Ammon's horn (tissue), 1 donor: ENCODE measurements at regions not wholly inside any gene's neighbourhood (a gene's known extent, or its start where the extent isn't known, plus 50 kb on each side); places are given as distances from the start of the nearest gene placed in this dataset.
"Not testable (repeated sequence)": the region's sequence is repeated elsewhere in the genome, so short reads cannot be mapped to it uniquely, and the experiment has no call there.

ENCODE experiments used
- DNase-seq: peaks from one replicate; pipeline ENCODE4 v3.0.0-alpha.2; 2016; ENCODE audit warnings: low spot score

DNA sequence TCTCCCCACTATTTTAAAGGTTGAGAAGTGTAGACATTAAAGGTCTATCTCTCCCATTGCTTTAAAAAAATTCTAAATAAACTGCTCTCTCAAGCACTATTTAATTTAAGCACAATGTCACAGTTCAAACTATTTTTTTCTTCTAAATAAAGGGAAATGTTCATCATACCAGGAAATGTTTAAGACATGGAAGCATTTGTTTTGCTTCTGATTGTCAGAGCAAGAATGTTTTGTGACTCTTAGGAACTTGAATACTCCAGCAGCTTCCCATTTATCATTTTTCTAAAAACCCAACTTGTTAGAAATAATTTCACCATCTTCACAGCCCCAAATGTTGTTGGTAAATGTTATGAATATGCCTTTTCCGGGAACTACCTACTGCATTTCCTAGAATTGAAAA is 121.8 kb upstream of the NTF3 start:
- no peak for DNase-seq

GRCh38 chr12:5317556-5317955 is 114.4 kb upstream of the NTF3 start:
- no peak for DNase-seq

- DNase-seq, result no peak
Measured at GRCh38 chr12:5318874-5319273, 113.0 kb upstream of the NTF3 start.

DNA sequence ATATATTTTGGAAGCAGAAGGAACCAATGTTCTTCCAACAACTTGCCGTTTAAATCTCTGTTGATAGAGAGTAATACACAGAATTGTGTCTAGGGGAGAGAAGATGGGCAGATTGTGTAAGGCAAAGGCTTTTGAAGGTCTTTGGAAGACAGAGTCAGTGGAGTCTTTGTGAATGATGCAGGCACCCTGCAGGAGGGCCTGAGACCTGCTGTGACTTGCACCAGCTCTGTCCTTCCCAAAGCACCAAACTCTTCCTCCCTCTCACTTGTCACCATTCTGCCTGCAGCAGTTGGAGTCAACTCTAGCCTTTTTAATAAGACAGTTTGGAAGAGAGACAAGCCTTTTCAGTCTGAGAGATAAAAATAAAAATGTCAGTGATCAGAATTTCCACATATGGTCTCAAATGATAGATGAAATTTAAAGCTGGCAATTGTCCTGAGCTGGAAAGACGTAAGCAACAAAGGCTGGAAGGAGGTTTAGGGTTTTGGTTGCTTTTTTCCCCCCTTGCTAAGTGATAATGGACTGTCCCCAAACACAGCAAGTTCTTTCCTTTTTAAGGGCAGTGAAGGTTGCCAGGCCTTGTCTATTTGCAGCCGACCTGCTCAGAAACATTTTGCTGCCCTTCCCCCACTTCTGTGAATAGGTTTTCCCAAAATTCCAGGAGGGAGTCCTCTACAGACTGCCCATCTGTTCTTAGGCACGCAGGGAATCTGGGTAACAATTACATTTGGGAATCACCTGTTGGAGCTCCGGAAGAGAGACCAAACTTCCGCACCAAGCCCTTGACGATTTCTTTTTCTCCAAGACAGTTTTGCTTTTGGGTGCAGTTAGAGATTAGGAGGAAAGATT is 103.0 kb upstream of the NTF3 start:
- peak; percentile 4 for DNase-seq

DNA sequence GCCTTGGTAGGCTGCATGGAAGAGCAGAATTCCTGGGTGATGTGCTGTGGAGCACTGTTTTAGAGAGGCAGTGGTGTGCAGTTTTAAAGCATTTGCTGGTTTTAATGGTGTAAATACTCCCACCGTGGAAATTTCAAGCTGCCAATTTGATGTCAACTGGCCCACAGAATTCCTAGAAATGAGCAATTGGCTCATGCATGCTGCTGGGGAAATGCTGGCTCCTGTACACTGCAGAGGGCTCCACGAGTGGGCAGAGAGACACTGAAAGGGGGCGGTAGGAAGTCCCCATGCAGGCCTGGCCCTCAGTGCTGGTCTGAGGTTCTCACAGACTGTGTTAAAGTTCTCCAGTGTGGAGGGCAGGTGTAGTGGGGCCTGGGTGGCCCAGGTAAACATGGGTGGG is 99.4 kb upstream of the NTF3 start:
- DNase-seq, result no peak

DNA sequence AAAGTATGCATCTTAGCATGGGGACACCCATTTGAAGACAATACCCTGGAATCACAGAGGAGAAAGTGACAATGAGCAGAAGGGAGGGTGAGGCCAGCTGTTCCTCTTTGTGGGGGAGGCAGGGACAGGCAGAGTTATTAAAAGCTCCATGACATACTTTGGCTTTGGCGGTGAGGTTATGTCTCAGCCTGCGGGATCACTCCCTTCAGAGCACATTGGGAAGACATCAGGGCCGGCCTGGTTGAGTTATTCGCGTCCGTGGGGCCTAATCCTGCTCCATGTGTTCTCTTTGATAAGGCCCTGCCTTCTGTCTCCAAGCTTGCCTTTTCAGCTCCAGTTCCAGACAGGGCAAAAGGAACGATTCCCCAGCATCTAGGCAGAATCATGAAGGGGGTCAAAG is 98.8 kb upstream of the NTF3 start:
- DNase-seq, result no peak

DNA sequence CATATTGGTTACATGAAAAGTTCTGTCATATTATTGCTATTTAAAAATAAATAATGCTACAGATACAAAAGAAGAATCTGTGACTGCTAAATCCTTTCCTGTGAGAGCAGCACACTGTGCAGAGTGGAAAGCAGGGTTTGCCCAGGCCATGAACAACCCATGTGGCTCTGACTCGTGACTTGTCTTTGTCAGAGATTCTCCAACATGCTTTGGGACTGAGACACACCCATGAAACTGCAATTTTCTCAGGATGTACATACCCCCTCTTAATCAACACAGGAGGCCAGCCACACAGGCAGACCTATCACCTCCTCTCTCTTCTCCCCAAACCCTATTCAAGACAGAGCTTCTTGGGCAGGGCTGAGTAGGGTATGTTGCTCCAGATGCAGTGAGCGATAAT is 96.8 kb upstream of the NTF3 start:
- no peak for DNase-seq

DNA sequence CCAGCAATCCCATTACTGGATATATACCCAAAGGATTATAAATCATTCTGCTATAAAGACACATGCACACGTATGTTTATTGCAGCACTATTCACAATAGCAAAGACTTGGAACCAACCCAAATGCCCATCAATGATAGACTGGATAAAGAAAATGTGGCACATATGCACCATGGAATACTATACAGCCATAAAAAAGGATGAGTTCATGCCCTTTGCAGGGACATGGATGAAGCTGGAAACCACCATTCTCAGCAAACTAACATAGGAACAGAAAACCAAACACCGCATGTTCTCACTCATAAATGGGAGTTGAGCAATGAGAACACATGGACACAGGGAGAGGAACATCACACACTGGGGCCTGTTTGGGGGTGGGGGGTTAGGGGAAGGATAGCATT is 90.8 kb upstream of the NTF3 start:
- not testable (repeated sequence) for DNase-seq

- no peak for DNase-seq
Measured at GRCh38 chr12:5343711-5344110, 88.2 kb upstream of the NTF3 start.

DNA sequence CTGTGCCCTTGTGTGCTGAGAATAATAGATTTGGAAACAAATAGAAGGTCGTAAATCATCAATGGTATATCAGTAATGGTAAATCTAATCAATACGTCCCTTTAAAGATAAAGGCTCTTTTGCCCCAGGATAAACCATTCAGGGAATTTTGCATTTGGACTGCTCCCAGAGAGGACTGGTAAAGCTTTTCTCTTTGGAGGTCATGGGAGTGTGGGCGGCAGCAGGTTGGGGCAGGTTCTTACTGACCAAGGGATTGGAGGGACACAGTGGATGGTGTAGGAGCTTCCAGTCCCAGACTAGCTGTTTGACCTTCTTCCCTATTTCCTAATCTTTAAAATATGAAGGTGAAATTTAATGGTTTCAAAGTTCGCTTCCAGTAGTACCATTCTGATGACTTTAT is 87.8 kb upstream of the NTF3 start:
- no peak for DNase-seq

GRCh38 chr12:5345534-5345933 is 86.4 kb upstream of the NTF3 start:
- no peak for DNase-seq

GRCh38 chr12:5348057-5348456 is 83.9 kb upstream of the NTF3 start:
- DNase-seq, result no peak

- no peak for DNase-seq
Measured at GRCh38 chr12:5348491-5348890, 83.4 kb upstream of the NTF3 start.

DNA sequence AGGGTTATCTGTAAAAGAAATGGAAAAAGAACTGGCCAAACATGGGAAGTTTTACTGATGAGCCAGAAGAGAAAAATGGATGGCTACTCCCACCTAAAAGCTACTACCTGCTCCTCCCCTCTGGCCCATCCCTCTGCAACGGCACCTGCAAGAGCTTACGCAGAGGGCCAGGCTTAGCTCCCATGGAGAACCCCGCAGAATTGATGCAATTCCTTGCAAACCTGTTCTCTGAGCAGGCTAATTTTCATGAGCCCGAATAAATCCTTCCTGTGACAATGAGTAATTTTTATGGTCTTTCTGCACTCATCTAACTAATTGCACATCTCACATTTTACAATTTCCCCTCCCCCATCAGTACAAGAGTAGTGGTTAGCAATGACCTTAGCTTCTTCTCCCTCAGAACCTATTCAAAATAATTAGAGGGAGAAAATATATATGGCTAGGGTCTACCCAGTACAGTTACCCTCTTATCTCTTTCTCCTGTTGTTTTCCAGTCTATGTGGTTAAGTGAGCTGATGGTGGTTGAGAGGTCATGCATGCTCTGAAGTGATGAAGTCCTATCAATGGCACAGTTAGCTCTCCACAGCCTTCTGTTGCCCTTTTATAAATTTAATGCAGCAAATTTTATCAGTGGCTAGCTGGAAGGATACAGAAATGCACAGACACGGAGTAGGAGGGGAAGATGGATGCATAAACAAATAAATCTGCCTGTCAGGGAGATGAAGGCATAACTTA is 67.7 kb upstream of the NTF3 start:
- DNase-seq, result no peak

DNA sequence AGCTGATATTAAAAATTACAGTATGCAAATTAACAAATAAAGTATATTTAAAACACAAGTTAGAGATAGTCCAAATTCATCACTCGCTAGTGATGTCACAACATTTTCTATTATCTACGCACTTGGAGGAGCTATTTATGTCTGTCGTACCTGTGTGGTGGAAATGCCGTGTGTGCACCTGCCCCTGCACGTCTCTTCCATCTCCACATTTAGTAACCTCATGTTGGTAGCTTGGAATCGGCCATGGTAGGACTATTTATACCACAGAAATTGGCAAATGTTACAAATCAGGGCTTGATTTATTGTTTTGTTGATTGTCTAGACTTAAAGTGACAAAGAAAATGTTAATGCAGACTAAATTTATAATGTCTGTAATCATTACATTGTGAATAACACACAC is 62.6 kb upstream of the NTF3 start:
- DNase-seq, result no peak

DNA sequence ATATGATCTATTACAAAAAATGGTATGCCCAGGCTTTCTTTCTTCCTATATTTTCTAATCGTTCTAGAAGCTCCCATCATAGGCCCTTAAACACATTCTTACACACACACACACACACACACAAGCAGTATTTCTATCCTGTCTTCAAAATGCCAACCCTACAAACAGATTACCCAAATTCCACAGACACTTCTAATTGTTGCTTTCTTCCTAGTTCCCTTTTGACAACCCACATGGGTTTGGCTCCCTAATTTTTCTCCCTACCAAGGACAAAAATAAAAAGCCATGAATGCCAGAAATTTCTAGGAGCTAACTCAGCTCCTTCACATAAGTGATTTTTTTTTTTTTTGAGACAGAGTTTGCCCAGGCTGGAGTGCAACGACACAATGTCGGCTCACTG is 60.3 kb upstream of the NTF3 start:
- DNase-seq, result no peak

DNA sequence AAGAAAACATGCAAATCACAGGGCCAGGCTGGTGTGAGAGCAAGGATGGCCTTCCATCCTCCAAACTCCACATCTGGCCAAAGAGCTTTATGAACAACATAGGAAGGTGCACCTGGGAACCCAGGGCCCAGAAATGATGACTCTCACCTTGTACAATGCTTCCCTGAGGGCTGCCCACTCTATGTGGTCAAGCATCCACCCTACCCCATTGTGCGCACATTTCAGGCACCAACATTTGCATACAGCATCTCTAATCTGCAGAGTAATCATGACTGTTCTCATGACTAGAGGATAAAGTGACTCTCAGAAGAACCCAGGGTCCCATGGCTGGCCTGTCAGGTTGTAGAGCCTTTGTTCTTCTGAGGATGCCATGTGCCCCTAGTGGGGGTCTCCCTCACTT is 57.2 kb upstream of the NTF3 start:
- DNase-seq, result no peak

DNA sequence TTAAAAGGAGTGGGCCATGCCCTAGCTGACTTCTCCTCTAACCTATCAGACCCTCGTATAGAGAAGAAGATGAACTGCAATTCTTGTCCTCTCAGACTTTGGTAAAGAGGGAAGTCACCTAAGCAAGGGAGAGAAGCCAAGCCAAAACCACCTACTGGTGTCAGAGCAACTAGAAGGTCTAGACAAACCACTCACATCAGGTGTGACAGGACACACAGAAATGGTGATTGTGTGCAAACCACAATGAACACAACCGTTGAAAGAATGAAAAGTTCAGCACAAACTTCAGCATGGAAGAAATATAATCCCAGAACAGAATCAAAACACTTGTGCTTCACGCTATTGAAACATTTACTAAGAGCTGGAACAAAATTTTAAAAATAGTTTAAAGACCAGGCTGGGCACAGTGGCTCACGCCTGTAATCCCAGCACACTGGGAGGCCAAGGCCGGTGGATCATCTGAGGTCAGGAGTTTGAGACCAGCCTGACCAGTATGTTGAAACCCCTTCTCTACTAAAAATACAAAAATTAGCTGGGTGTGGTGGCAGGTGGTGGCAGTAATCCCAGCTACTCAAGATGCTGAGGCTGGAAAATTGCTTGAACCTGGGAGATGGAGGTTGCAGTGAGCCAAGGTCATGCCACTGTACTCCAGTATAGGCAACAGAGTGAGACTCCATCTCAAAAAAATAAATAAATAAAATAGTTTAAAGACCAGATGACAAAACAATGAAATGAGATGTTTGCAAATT is 56.2 kb upstream of the NTF3 start:
- no peak for DNase-seq

- no peak for DNase-seq
Measured at GRCh38 chr12:5376591-5377207, 55.2 kb upstream of the NTF3 start.

DNA sequence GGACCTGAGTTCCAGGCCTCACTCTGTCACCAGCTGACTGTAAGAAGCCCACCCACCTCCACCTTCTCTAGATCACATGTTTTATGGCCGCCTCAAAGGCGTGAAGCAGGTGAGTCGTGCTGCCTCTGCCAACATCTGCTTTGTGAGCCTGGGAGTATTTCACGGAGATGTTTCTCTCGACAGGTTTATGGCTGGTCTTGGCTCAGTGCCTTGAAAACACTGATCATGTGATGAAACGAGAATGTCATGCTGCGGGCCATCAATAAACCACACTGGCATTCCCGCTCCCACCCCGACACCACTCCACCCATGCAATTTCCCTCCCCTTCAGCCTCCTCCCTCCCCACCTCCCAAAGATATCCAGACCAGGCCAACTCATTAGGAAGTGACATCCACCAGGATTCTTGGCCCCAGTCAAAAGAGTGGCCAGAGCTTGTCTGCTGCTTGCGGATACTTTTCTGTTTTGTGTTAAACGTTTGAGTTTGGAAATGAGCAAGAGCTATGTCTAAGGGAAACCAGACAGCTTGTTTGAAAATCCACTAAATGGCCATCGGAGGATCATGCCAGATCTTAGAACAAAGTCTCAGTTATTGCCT is 53.8 kb upstream of the NTF3 start:
- no peak for DNase-seq

- no peak for DNase-seq
Measured at GRCh38 chr12:5379749-5380496, 52.0 kb upstream of the NTF3 start.
